ENCODE measurements at regions not wholly inside any gene's neighbourhood (a gene's known extent, or its start where the extent isn't known, plus 50 kb on each side); places are given as distances from the start of the nearest gene placed in this dataset.

GRCh38 chr17:6233856-6234255 is 163.7 kb downstream of the WSCD1 start:
- Histone ChIP-seq H3K9me2 (replicated peaks; ENCODE audit: low read depth, low read length) (no peaks in the 10 kb centered on the region), H3K9ac (ENCODE audit: low read depth, low read length, poor library complexity, severe bottlenecking) (no peak overlapping the region), H3K9me3 (ENCODE audit: insufficient read depth, low read depth, low read length) (no peaks in the 10 kb centered on the region), H2AFZ (ENCODE audit: low read length) (no peak overlapping the region), H3K36me3 (ENCODE audit: insufficient read depth, low read length) (no peaks in the 10 kb centered on the region), H3K79me2 (ENCODE audit: insufficient read depth, low read length) (no peaks in the 10 kb centered on the region), H3K27me3 (ENCODE audit: insufficient read depth, low read length, poor library complexity, severe bottlenecking) (no peaks in the 10 kb centered on the region), H3K4me2 (ENCODE audit: low read depth, low read length, poor library complexity, severe bottlenecking) (no peak overlapping the region), H3K4me3 (ENCODE audit: low read length, poor library complexity, severe bottlenecking) (no peak overlapping the region), H4K20me1 (ENCODE audit: insufficient read depth, low read length, poor library complexity, severe bottlenecking) (no peaks in the 10 kb centered on the region), H3F3A (ENCODE audit: low read depth) (no peaks in the 10 kb centered on the region), H3K4me1 (ENCODE audit: insufficient read depth, low read length, poor library complexity, severe bottlenecking) (no peaks in the 10 kb centered on the region)
- TF ChIP-seq CTCF (conservative IDR thresholded peaks at IDR 0.05; ENCODE audit: low read length) (no peak), EZH2phosphoT487 (IDR thresholded peaks at IDR 0.05; ENCODE audit: borderline replicate concordance) (no peak)

- Histone ChIP-seq H3K4me2 (ENCODE audit: low read depth, low read length, poor library complexity, severe bottlenecking) (no peak overlapping the region), H3K9me2 (replicated peaks; ENCODE audit: low read depth, low read length) (no peaks in the 10 kb centered on the region), H3K4me1 (ENCODE audit: insufficient read depth, low read length, poor library complexity, severe bottlenecking) (no peaks in the 10 kb centered on the region), H4K20me1 (ENCODE audit: insufficient read depth, low read length, poor library complexity, severe bottlenecking) (no peaks in the 10 kb centered on the region), H3K9ac (ENCODE audit: low read depth, low read length, poor library complexity, severe bottlenecking) (no peak overlapping the region), H3K36me3 (ENCODE audit: insufficient read depth, low read length) (no peaks in the 10 kb centered on the region), H3K4me3 (ENCODE audit: low read length, poor library complexity, severe bottlenecking) (no peak overlapping the region), H3F3A (ENCODE audit: low read depth) (no peaks in the 10 kb centered on the region), H3K27me3 (ENCODE audit: insufficient read depth, low read length, poor library complexity, severe bottlenecking) (no peaks in the 10 kb centered on the region), H3K79me2 (ENCODE audit: insufficient read depth, low read length) (no peaks in the 10 kb centered on the region), H2AFZ (ENCODE audit: low read length) (no peak overlapping the region), H3K9me3 (ENCODE audit: insufficient read depth, low read depth, low read length) (no peaks in the 10 kb centered on the region)
- TF ChIP-seq EZH2phosphoT487 (IDR thresholded peaks at IDR 0.05; ENCODE audit: borderline replicate concordance) (no peak), CTCF (conservative IDR thresholded peaks at IDR 0.05; ENCODE audit: low read length) (no peak)
Measured at GRCh38 chr17:6233339-6233738, 163.2 kb downstream of the WSCD1 start.

GRCh38 chr17:6232732-6233101 is 162.5 kb downstream of the WSCD1 start:
- Histone ChIP-seq H3K4me2 (ENCODE audit: low read depth, low read length, poor library complexity, severe bottlenecking) (no peak overlapping the region), H3K36me3 (ENCODE audit: insufficient read depth, low read length) (no peaks in the 10 kb centered on the region), H3K27me3 (ENCODE audit: insufficient read depth, low read length, poor library complexity, severe bottlenecking) (no peaks in the 10 kb centered on the region), H3K4me1 (ENCODE audit: insufficient read depth, low read length, poor library complexity, severe bottlenecking) (no peaks in the 10 kb centered on the region), H3K79me2 (ENCODE audit: insufficient read depth, low read length) (no peaks in the 10 kb centered on the region), H3K9me3 (ENCODE audit: insufficient read depth, low read depth, low read length) (no peaks in the 10 kb centered on the region), H3K9ac (ENCODE audit: low read depth, low read length, poor library complexity, severe bottlenecking) (no peak overlapping the region), H4K20me1 (ENCODE audit: insufficient read depth, low read length, poor library complexity, severe bottlenecking) (no peaks in the 10 kb centered on the region), H3K9me2 (replicated peaks; ENCODE audit: low read depth, low read length) (no peaks in the 10 kb centered on the region), H3K4me3 (ENCODE audit: low read length, poor library complexity, severe bottlenecking) (no peak overlapping the region), H3F3A (ENCODE audit: low read depth) (no peaks in the 10 kb centered on the region), H2AFZ (ENCODE audit: low read length) (no peak overlapping the region)
- TF ChIP-seq EZH2phosphoT487 (IDR thresholded peaks at IDR 0.05; ENCODE audit: borderline replicate concordance) (no peak), CTCF (conservative IDR thresholded peaks at IDR 0.05; ENCODE audit: low read length) (no peak)
